ENCODE measurements at regions not wholly inside any gene's neighbourhood (a gene's known extent, or its start where the extent isn't known, plus 50 kb on each side); places are given as distances from the start of the nearest gene placed in this dataset.

GRCh38 chr15:100766243-100767000 is 113.2 kb upstream of the ALDH1A3 start:
- Histone ChIP-seq H4K5ac (ENCODE audit: insufficient read length, low read depth, low read length) (no peak overlapping the region), H3K4me2 (ENCODE audit: insufficient read depth in 1 of 2, low read depth in 2 of 2, low read length in 2 of 2) (no peak overlapping the region)
- CTCF ChIA-PET (ENCODE audit: partially characterized antibody), result interaction anchor here (0.7 to 1.9 kb wide), 7 partner anchors 11 to 110 kb away, joined by 3 to 8 read pairs (median 3); no protein-coding TSS in a partner anchor

More at GRCh38 chr15:100766243-100767000, 113.2 kb upstream of the ALDH1A3 start:
- H2BK5ac ChIP-seq (ENCODE audit: low read depth, low read length), result no peak overlapping the region
- H3K4me1 ChIP-seq (replicated peaks in 1 of 4; ENCODE audit: control insufficient read depth in 3 of 4, insufficient read depth in 4 of 4, low read length in 3 of 4), result peaks cover 0 to 6% (median 0%) of the 10 kb centered on the region in 4 experiments; a peak in 2 of 7 replicates
- H3K9ac ChIP-seq (replicated peaks in 1 of 4; ENCODE audit: extremely low read depth in 1 of 4, low read depth in 3 of 4, low read length in 3 of 4), result no peak overlapping the region
- no peak overlapping the region; the same call in 1 of the 2 replicates for H2AK5ac ChIP-seq (ENCODE audit: low read depth, low read length)
- no peaks in the 10 kb centered on the region for H3K23me2 ChIP-seq (ENCODE audit: low read depth, low read length)
- no peak overlapping the region for H4K91ac ChIP-seq (replicated peaks; ENCODE audit: insufficient read length, low read length)
- H3K4me3 ChIP-seq (ENCODE audit: extremely low read depth in 1 of 4, insufficient read depth in 2 of 4, low read depth in 3 of 4, low read length in 4 of 4), result no peak overlapping the region
- H4K20me1 ChIP-seq (replicated peaks in 1 of 2; ENCODE audit: control insufficient read depth in 1 of 2, insufficient read depth in 2 of 2, low read length in 2 of 2), result no peaks in the 10 kb centered on the region
- H3K79me1 ChIP-seq (ENCODE audit: low read depth, low read length), result no peaks in the 10 kb centered on the region
- H3K4ac ChIP-seq (replicated peaks; ENCODE audit: insufficient read length, low read depth, low read length), result no peak overlapping the region
- peak overlapping the region; percentile 38; the same call in 1 of the 2 replicates for H4K8ac ChIP-seq (ENCODE audit: extremely low read depth, insufficient read depth, low read length)
- no peaks in the 10 kb centered on the region for H3K27me3 ChIP-seq (replicated peaks in 1 of 4; ENCODE audit: control insufficient read depth in 3 of 4, extremely low read depth in 1 of 4, insufficient read depth in 3 of 4, low read length in 3 of 4)
- FAIRE-seq (no peak), DNase-seq (ENCODE audit: low read depth in 1 of 2, low spot score in 2 of 2) (no peak)
- 76% methylated on average over 13 of the region's 13 CpGs; no CpG with 5 or more reads in 1 of the 2 experiments for WGBS, 2 experiments (ENCODE audit: extremely low coverage in 1 of 2, insufficient coverage in 1 of 2, insufficient read length in 1 of 2, insufficient replicate concordance in 2 of 2, low coverage in 1 of 2, low lambda C conversion rate in 2 of 2, missing lambda C conversion rate in 1 of 2)
- H3K27ac ChIP-seq (ENCODE audit: low read depth, low read length), result no peak overlapping the region
- H3K14ac ChIP-seq (ENCODE audit: insufficient read length), result no peak overlapping the region
- TF ChIP-seq SP1 (IDR thresholded peaks at IDR 0.05; ENCODE audit: low read depth, low read length) (no peak), ZNF274 (IDR thresholded peaks at IDR 0.05; ENCODE audit: borderline replicate concordance, extremely low read depth, low read length) (no peak), HDAC2 (IDR thresholded peaks at IDR 0.05; ENCODE audit: borderline replicate concordance in 1 of 2, low read depth in 2 of 2, low read length in 2 of 2) (no peak), RFX5 (IDR thresholded peaks at IDR 0.05; ENCODE audit: borderline replicate concordance, low read depth, low read length) (no peak), SRF (IDR thresholded peaks at IDR 0.05; ENCODE audit: low read depth, low read length) (no peak), POLR2AphosphoS5 (IDR thresholded peaks at IDR 0.05; ENCODE audit: low read depth, low read length) (no peak), JUND (IDR thresholded peaks at IDR 0.05; ENCODE audit: low read length) (no peak)
- no peak overlapping the region for H2AFZ ChIP-seq (ENCODE audit: low read length)
- H2BK120ac ChIP-seq (replicated peaks; ENCODE audit: low read depth, low read length), result no peak overlapping the region
- H3K23ac ChIP-seq (ENCODE audit: insufficient read length), result no peak overlapping the region
- no peak overlapping the region for H3K56ac ChIP-seq (replicated peaks; ENCODE audit: insufficient read length, low read depth, low read length)
- POLR2A ChIA-PET (ENCODE audit: partially characterized antibody), result no interaction called here
- H3K18ac ChIP-seq (ENCODE audit: extremely low read depth, low read length), result no peak overlapping the region; the same call in 1 of the 2 replicates
- no peak overlapping the region for H2BK15ac ChIP-seq (ENCODE audit: low read length)
- no peaks in the 10 kb centered on the region for H3K79me2 ChIP-seq (ENCODE audit: control insufficient read depth in 1 of 2, insufficient read depth in 2 of 2, low read length in 2 of 2)
- no peaks in the 10 kb centered on the region for H3K9me3 ChIP-seq (ENCODE audit: insufficient read depth in 2 of 2, low read depth in 1 of 2, low read length in 1 of 2)
- no peak overlapping the region for H2BK20ac ChIP-seq (ENCODE audit: low read length)
- no peaks in the 10 kb centered on the region for H3K36me3 ChIP-seq (ENCODE audit: control insufficient read depth in 2 of 4, insufficient read depth in 4 of 4, low read length in 3 of 4)
- H2BK12ac ChIP-seq (ENCODE audit: low read depth, low read length), result no peak overlapping the region

All from H1 (cell line).